C4-2B (cell line): ENCODE measurements at regions not wholly inside any gene's neighbourhood (a gene's known extent, or its start where the extent isn't known, plus 50 kb on each side); places are given as distances from the start of the nearest gene placed in this dataset.

Experiments used
- H3K27ac ChIP-seq: fragments of 450-650 bp; 2 replicates; pipeline ENCODE4 v1.5.1; 2017
- ZFX ChIP-seq: fragments of 450-650 bp; IDR thresholded peaks from 2 replicates; pipeline ENCODE4 v1.6.1; 2017
- TF ChIP-seq, protein P1 (sequence below): fragments of 450-650 bp; conservative IDR thresholded peaks from 2 replicates; pipeline ENCODE4 v1.5.1; 2017; ENCODE audit warnings: mild to moderate bottlenecking

DNA sequence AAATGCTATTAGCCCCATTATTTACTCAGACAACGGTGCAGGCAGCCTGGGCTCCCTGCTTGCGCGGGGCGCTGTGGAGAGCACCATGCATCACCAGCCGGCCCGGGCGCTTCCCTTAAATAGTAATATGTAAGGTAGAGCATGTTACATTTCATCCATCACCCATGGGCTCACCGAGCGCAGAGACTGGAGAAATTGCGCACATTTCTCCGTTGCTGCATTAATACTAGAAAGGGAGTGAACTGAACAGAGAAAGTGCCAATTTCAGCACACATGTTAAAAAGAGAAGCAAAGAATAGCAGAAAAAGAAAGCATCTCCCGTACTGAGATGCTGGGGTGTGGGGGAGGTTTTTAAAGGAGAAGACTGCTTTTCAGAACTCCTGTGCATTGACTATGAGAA lies 400.3 kb downstream of the ZSWIM6 start:
- H3K27ac ChIP-seq = no peak overlapping the region
- no peak for TF ChIP-seq ZFX
- TF ChIP-seq, protein P1, sequence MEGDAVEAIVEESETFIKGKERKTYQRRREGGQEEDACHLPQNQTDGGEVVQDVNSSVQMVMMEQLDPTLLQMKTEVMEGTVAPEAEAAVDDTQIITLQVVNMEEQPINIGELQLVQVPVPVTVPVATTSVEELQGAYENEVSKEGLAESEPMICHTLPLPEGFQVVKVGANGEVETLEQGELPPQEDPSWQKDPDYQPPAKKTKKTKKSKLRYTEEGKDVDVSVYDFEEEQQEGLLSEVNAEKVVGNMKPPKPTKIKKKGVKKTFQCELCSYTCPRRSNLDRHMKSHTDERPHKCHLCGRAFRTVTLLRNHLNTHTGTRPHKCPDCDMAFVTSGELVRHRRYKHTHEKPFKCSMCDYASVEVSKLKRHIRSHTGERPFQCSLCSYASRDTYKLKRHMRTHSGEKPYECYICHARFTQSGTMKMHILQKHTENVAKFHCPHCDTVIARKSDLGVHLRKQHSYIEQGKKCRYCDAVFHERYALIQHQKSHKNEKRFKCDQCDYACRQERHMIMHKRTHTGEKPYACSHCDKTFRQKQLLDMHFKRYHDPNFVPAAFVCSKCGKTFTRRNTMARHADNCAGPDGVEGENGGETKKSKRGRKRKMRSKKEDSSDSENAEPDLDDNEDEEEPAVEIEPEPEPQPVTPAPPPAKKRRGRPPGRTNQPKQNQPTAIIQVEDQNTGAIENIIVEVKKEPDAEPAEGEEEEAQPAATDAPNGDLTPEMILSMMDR = no peak

DNA sequence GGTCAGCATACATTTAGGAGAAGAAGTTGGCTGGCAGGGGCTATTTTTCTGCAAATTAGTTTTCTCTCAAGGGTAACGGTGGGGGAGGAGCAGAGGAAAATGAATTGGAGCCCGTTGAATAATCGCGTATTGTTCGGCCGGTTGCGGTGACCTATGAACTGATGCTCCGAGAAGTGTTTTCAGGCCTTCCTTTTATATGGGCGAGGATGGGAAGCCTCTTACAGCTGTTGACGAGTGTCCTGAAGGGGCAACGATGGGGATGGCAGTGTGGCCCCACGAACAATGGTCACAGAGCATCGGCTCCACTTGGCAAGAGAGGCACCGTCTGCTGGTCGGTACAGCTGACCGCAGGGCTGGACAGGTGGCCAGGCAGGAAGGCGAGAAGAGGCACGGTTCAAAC lies 400.7 kb downstream of the ZSWIM6 start:
- H3K27ac ChIP-seq = no peak overlapping the region
- TF ChIP-seq, protein P1 = no peak
- TF ChIP-seq ZFX = no peak

DNA sequence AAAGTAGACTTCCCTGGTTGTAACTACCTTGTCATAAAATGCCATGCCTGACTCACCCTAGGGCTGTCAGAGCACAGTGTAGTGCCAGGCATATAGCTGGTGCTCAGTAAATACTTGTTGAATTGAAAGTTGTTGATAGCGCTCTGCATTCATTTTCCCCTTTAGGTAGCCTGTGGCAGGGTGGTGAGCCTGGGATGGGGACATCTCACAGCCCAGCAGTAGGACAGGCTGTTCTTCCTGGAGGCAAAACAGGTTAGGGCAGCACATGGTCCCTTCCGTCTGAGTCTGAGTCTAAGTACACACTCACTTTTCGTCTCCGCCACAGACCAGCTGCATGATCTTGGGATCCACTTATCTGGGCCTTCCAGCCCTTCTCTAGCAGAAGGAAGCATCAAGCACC lies 401.9 kb downstream of the ZSWIM6 start:
- peak overlapping the region; percentile 12; the same call in 1 of the 2 replicates for H3K27ac ChIP-seq
- TF ChIP-seq, protein P1 = no peak
- no peak for TF ChIP-seq ZFX

DNA sequence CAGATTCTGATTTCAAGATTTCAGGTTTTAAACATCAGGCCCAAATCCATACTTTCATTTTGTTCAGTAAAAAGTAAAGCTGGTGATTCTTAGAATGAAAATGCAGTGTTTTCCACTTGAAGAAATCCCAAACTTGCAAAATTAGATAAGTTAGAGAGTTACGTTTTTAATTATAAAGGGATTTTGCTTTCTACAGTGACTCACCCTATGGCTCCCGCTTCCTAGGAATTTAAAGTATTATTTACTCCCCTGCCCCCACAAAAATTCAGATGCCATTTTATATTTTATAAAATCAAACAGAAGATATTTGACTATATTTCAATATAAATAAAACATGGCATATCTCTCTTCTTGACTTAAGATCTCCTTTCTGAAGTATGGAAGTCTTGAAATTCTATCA lies 402.9 kb downstream of the ZSWIM6 start:
- no peak for TF ChIP-seq ZFX
- TF ChIP-seq, protein P1 = no peak

GRCh38 chr5:61735531-61735930 lies 403.5 kb downstream of the ZSWIM6 start:
- TF ChIP-seq, protein P1 = no peak
- TF ChIP-seq ZFX = no peak
- no peak overlapping the region for H3K27ac ChIP-seq

More for the DNA sequence above, 402.9 kb downstream of the ZSWIM6 start:
- no peak overlapping the region for H3K27ac ChIP-seq

GRCh38 chr5:61735995-61736394 lies 403.9 kb downstream of the ZSWIM6 start:
- no peak overlapping the region for H3K27ac ChIP-seq
- TF ChIP-seq, protein P1 = no peak
- no peak for TF ChIP-seq ZFX

GRCh38 chr5:61737301-61737963 lies 405.4 kb downstream of the ZSWIM6 start:
- no peak overlapping the region for H3K27ac ChIP-seq
- TF ChIP-seq, protein P1 = no peak
- TF ChIP-seq ZFX = no peak
